Tibial nerve (tissue), 4 donors: ENCODE measurements at regions not wholly inside any gene's neighbourhood (a gene's known extent, or its start where the extent isn't known, plus 50 kb on each side); places are given as distances from the start of the nearest gene placed in this dataset.

Source experiments
- DNase-seq, 2 donors: peaks; one replicate each; pipeline ENCODE4 v3.0.0-alpha.2; 2019; ENCODE audit warnings: low spot score in 2 of 2
- H3K27ac ChIP-seq, 4 donors: fragments of 200-600 bp; sonication (generic) in 3 of 4; one replicate each; pipeline ENCODE4 v1.5.1; 2017 to 2019; ENCODE audit warnings: mild to moderate bottlenecking in 1 of 4
- H3K27me3 ChIP-seq, 2 donors: fragments of 200-600 bp; sonication (generic) in 1 of 2; one replicate each; pipeline versions ENCODE4 v1.5.1 to v1.6.0; 2017 to 2019
- H3K36me3 ChIP-seq, 3 donors: fragments of 200-600 bp; sonication (generic); one replicate each; pipeline ENCODE4 v1.5.1; 2018 to 2019
- H3K4me1 ChIP-seq, 4 donors: fragments of 200-600 bp; sonication (generic) in 3 of 4; one replicate each; pipeline ENCODE4 v1.5.1; 2017 to 2019
- H3K4me3 ChIP-seq, 4 donors: fragments of 200-600 bp; sonication (generic) in 3 of 4; one replicate each; pipeline ENCODE4 v1.5.1; 2017 to 2019; ENCODE audit warnings: mild to moderate bottlenecking in 1 of 4, moderate library complexity in 1 of 4
- H3K9me3 ChIP-seq, 4 donors: fragments of 200-600 bp; sonication (generic) in 3 of 4; one replicate each; pipeline ENCODE4 v1.5.1; 2017 to 2019
- EP300 ChIP-seq, 2 donors: sonication (generic); formaldehyde crosslinking; IDR thresholded peaks; one replicate each; pipeline ENCODE4 v1.6.1; 2017; ENCODE audit warnings: antibody characterized with exemption in 2 of 2, mild to moderate bottlenecking in 1 of 2
- POLR2A ChIP-seq, 2 donors: fragments of 450-650 bp; IDR thresholded peaks; one replicate each; pipeline ENCODE4 v1.6.1; 2017; ENCODE audit warnings: antibody characterized with exemption in 2 of 2, mild to moderate bottlenecking in 2 of 2, moderate library complexity in 2 of 2
- WGBS, 2 donors: methylation state at CpG; one replicate each; pipeline ENCODE4 v1.1.5; 2018; 5-methylcytosine and 5-hydroxymethylcytosine counted together
- TF ChIP-seq, protein P1 (sequence below), 5 experiments: fragments of 200-600 bp in 3 of 5; fragments of 450-650 bp in 2 of 5; sonication (generic) in 3 of 5; IDR thresholded peaks; one replicate each; pipeline ENCODE4 v1.5.1; 2016 to 2019; ENCODE audit warnings: antibody characterized with exemption in 5 of 5, mild to moderate bottlenecking in 3 of 5, moderate library complexity in 2 of 5

DNA sequence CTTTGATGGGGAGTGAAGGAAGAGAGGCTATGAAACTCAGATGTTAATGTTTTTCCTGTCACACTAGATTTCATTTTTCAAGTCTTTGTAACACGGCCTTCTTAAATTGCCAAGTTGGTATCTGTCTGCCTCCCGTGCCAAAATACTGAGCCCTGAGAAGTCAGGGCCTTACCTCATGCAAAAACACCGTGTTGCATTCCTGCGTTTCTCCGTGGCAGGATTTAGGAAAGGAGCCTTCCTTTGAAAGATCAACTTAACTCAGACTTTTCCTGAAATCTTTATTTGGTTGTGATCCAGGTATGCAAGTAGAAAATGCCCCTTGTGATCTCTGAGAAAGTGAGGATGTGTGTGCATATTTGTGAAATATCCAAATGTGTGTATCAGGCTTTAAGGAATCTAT is 1291.0 kb upstream of the SLC10A2 start:
- H3K9me3 ChIP-seq: peaks cover 0 to 4% (median 2%) of the 10 kb centered on the region in 4 donors
- no peak overlapping the region for H3K27ac ChIP-seq
- DNase-seq: no peak
- 61 to 62% methylated on average over 5 of the region's 5 CpGs for WGBS, 2 donors
- no peaks in the 10 kb centered on the region for H3K27me3 ChIP-seq
- no peaks in the 10 kb centered on the region for H3K36me3 ChIP-seq
- TF ChIP-seq, protein P1, sequence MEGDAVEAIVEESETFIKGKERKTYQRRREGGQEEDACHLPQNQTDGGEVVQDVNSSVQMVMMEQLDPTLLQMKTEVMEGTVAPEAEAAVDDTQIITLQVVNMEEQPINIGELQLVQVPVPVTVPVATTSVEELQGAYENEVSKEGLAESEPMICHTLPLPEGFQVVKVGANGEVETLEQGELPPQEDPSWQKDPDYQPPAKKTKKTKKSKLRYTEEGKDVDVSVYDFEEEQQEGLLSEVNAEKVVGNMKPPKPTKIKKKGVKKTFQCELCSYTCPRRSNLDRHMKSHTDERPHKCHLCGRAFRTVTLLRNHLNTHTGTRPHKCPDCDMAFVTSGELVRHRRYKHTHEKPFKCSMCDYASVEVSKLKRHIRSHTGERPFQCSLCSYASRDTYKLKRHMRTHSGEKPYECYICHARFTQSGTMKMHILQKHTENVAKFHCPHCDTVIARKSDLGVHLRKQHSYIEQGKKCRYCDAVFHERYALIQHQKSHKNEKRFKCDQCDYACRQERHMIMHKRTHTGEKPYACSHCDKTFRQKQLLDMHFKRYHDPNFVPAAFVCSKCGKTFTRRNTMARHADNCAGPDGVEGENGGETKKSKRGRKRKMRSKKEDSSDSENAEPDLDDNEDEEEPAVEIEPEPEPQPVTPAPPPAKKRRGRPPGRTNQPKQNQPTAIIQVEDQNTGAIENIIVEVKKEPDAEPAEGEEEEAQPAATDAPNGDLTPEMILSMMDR (IDR thresholded peaks at IDR 0.05): no peak
- no peak for TF ChIP-seq EP300 (IDR thresholded peaks at IDR 0.05)
- no peak for TF ChIP-seq POLR2A (IDR thresholded peaks at IDR 0.05)
- H3K4me3 ChIP-seq: no peak overlapping the region
- no peaks in the 10 kb centered on the region for H3K4me1 ChIP-seq

DNA sequence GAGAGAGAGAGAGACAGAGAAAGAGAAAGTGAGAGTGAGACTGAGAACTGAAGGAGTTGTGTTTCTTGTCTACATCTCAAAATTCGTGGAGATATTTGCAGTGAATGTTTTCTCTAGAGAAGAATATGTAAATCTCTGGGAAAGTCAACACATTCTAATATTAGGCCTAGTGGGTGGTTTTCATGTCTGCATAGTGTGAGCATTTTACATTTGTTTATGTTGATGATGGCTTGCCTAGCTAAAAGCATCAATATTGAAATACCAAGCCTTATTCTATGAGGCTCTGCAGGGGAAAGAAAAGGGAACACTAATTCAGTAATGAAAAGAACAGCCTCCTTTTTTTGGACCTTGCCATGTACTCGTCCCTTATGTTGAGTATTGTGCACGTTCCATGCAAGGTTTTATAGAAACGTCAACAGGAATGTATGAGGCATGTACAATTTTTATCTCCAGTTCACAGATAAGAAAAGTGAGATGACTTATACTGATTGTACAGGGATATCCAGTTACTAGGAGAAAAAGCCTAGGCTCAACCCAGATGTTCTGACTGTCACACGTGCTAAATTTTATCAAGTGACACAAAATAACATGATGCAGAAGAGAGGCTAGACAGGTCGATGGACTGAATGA is 1288.9 kb upstream of the SLC10A2 start:
- H3K4me1 ChIP-seq: no peaks in the 10 kb centered on the region
- H3K27me3 ChIP-seq: no peaks in the 10 kb centered on the region
- no peak overlapping the region for H3K27ac ChIP-seq
- no peak for TF ChIP-seq POLR2A (IDR thresholded peaks at IDR 0.05)
- no peak overlapping the region for H3K4me3 ChIP-seq
- no peaks in the 10 kb centered on the region for H3K9me3 ChIP-seq
- no peak for DNase-seq
- H3K36me3 ChIP-seq: no peaks in the 10 kb centered on the region
- 79 to 81% methylated on average over 6 of the region's 6 CpGs for WGBS, 2 donors

DNA sequence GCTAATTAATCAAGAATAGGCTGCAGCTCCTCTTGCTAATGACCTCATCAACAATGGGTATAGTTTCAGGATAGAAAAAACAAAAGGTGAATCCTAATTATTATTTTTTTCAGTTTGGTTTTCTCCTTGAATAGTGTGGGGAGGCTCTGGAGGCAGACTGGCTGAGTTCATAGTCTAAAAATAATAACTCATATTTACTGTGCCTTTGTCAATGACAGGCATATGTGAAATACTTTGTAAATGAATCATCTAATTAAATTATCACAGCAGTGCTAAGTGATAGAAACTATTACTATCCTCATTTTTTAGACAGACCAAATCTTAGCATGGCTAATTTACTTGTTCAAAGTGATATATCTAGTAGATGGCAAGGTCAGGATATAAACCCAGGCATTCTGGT is 1261.0 kb upstream of the SLC10A2 start:
- Histone ChIP-seq H3K9me3 (peaks cover 0 to 13% (median 0%) of the 10 kb centered on the region in 4 donors), H3K27ac (no peak overlapping the region), H3K4me1 (no peaks in the 10 kb centered on the region), H3K27me3 (no peaks in the 10 kb centered on the region), H3K36me3 (no peaks in the 10 kb centered on the region), H3K4me3 (no peak overlapping the region)
- DNase-seq: no peak
- TF ChIP-seq, protein P1 (IDR thresholded peaks at IDR 0.05): no peak
- TF ChIP-seq POLR2A (IDR thresholded peaks at IDR 0.05): no peak
- no peak for TF ChIP-seq EP300 (IDR thresholded peaks at IDR 0.05)

DNA sequence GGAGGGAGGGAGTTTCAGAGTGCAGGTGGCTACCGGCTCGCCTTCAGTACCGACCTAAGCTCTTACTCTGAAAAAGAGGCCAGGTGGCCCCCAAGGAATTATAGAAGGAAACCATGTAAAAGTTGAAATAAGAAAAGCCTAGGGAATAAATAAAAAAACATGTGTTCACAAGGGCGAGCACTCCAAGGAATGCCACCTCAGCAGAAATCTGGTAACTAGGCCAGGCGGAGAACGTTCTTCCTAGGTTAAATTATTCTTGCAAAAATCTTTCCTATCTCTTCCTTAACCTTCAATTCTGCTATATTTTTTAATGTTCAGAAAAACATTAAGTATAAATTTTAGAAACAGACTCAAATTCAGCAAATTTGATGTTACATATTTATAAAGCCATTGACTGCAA is 1260.3 kb upstream of the SLC10A2 start:
- Histone ChIP-seq H3K27ac (no peak overlapping the region), H3K4me1 (no peaks in the 10 kb centered on the region), H3K36me3 (no peaks in the 10 kb centered on the region), H3K9me3 (peaks cover 0 to 9% (median 0%) of the 10 kb centered on the region in 4 donors), H3K4me3 (no peak overlapping the region), H3K27me3 (no peaks in the 10 kb centered on the region)
- 76 to 80% methylated on average over 6 of the region's 6 CpGs for WGBS, 2 donors
- no peak for DNase-seq
- TF ChIP-seq EP300 (IDR thresholded peaks at IDR 0.05) (no peak), POLR2A (IDR thresholded peaks at IDR 0.05) (no peak)
- TF ChIP-seq, protein P1 (IDR thresholded peaks at IDR 0.05): no peak

DNA sequence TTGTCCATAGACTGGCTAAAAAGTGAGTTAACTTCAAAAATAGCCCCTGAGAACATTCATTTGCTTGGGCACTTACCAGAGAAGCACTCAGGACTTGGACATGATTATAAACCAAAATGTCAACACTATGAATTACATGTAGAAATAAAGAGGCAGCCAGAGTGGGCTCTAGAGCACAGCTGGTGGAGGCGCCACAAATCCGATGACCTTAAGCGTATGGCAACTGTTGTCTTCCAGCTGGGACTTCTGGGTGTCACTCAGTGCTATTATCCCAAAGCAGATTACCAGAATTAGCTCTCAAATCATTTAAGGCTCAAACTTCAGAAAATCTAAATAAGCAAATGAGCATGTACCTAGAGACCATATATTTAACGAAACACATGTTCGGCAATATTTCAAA is 1255.5 kb upstream of the SLC10A2 start:
- H3K27ac ChIP-seq: no peak overlapping the region
- no peaks in the 10 kb centered on the region for H3K9me3 ChIP-seq
- TF ChIP-seq POLR2A (IDR thresholded peaks at IDR 0.05) (no peak), EP300 (IDR thresholded peaks at IDR 0.05) (no peak)
- TF ChIP-seq, protein P1 (IDR thresholded peaks at IDR 0.05): no peak
- H3K36me3 ChIP-seq: no peaks in the 10 kb centered on the region
- DNase-seq: no peak
- no peaks in the 10 kb centered on the region for H3K4me1 ChIP-seq
- H3K27me3 ChIP-seq: no peaks in the 10 kb centered on the region
- H3K4me3 ChIP-seq: no peak overlapping the region
- WGBS, 2 donors: 95 to 97% methylated on average over 5 of the region's 5 CpGs

DNA sequence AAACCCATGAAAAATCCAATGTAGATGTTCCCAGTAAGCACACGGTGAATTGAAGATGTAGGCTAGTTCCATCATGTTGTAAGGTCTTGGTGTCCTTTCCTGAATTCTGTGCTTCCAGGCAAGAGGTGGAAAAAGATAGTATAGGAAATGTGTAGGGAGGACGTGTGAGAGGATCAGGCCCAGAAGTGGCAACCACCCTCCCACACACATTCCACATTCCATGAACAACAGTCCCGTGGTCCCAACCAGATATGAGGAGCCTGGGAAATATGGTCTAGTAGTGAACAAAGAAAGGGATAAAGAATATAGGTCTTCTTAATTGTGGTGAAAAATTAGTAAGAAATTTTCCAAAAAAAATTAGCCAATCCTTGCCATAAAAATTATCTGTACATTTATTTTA is 1254.2 kb upstream of the SLC10A2 start:
- H3K27ac ChIP-seq: no peak overlapping the region
- 70 to 78% methylated on average over 3 of the region's 3 CpGs for whole genome bisulfite sequencing, 2 donors
- TF ChIP-seq POLR2A (IDR thresholded peaks at IDR 0.05) (no peak), EP300 (IDR thresholded peaks at IDR 0.05) (no peak)
- TF ChIP-seq, protein P1 (IDR thresholded peaks at IDR 0.05): no peak
- DNase-seq: no peak
- no peaks in the 10 kb centered on the region for H3K9me3 ChIP-seq
- H3K4me3 ChIP-seq: no peak overlapping the region
- H3K4me1 ChIP-seq: no peaks in the 10 kb centered on the region
- no peaks in the 10 kb centered on the region for H3K36me3 ChIP-seq
- H3K27me3 ChIP-seq: no peaks in the 10 kb centered on the region
